GM10266 (cell line): ENCODE measurements at regions not wholly inside any gene's neighbourhood (a gene's known extent, or its start where the extent isn't known, plus 50 kb on each side); places are given as distances from the start of the nearest gene placed in this dataset.

Source experiments
- DNase-seq: peaks from one replicate; pipeline ENCODE4 v3.0.0; 2012; ENCODE audit errors: extremely low spot score
- TF ChIP-seq, protein P1 (sequence below): IDR thresholded peaks from 2 replicates; pipeline ENCODE4 v1.5.1; 2012; ENCODE audit warnings: mild to moderate bottlenecking, low read depth; ENCODE audit not compliant: control insufficient read depth, insufficient read depth; ENCODE audit errors: missing control alignments

DNA sequence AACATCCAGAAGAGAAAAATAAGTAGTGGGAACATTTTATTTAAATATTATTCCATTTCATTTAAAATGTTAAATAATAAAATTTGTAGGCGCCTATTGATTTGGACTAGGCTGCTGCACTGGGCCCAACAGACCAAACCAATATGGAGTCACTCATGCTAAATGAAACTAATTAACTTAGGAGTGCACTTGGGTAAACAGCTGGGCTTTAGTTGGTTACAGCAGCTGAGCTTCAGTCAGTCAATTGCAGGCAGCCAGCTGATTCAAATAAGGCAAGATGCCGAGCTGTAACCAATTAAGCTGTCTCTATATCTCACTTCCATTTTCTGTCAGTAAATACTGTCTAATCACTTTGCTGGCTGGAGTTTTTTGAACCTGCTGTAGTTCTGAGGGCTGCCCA lies 102.1 kb upstream of the WDR11 start:
- DNase-seq: no peak
- TF ChIP-seq, protein P1, sequence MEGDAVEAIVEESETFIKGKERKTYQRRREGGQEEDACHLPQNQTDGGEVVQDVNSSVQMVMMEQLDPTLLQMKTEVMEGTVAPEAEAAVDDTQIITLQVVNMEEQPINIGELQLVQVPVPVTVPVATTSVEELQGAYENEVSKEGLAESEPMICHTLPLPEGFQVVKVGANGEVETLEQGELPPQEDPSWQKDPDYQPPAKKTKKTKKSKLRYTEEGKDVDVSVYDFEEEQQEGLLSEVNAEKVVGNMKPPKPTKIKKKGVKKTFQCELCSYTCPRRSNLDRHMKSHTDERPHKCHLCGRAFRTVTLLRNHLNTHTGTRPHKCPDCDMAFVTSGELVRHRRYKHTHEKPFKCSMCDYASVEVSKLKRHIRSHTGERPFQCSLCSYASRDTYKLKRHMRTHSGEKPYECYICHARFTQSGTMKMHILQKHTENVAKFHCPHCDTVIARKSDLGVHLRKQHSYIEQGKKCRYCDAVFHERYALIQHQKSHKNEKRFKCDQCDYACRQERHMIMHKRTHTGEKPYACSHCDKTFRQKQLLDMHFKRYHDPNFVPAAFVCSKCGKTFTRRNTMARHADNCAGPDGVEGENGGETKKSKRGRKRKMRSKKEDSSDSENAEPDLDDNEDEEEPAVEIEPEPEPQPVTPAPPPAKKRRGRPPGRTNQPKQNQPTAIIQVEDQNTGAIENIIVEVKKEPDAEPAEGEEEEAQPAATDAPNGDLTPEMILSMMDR: no peak

DNA sequence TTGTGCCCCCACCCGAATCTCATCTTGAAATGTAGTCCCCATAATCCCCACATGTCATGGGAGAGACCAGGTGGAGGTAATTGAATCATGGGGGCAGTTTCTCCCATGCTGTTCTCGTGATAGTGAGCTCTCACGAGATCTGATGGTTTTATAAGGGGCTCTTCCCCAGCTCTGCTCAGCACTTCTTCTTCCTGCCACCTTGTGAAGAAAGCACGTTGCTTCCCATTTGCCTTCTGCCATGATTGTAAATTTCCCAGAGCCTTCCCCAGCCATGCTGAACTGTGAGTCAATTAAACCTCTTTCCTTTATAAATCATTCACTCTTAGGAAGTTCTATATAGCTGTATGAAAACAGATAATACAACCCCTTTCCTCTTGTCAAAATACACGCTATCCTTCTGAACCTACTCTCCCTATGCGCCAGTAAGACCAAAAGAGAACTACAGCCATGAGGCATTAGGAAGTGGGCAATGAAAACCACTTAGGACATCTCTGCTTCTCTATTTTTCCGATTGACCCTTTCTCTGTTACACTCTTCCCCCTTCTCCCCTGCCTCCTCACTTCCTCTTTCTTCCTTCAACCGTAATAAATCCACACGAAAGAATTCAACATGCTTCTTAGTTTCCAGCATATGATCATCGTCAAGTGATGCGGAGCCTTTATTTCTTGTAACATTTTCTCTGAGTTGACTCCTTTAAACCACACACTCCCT lies 101.2 kb upstream of the WDR11 start:
- DNase-seq: no peak

GRCh38 chr10:120755771-120756170 lies 95.4 kb upstream of the WDR11 start:
- TF ChIP-seq, protein P1: no peak
- no peak for DNase-seq

More for the DNA sequence above, 101.2 kb upstream of the WDR11 start:
- TF ChIP-seq, protein P1: no peak

DNA sequence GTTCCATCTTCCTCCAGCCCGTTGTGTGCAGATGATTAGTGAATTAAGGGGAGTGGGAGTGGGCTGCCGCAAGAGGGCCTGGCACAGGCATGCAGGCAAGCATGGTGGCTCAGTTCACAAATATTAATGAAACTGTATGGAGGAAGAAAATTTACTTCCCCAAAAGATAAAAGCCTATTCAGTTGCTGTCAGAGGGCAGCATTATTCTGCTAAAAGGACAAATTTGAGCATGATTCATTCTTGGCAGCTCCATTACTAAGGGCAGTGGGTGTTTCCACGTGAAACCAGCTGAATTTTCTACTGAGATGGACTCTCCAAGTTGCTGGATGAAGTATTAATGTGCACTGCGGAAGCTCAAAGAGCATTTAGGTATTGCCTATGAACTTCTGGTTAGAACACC lies 90.9 kb upstream of the WDR11 start:
- TF ChIP-seq, protein P1: no peak
- no peak for DNase-seq

DNA sequence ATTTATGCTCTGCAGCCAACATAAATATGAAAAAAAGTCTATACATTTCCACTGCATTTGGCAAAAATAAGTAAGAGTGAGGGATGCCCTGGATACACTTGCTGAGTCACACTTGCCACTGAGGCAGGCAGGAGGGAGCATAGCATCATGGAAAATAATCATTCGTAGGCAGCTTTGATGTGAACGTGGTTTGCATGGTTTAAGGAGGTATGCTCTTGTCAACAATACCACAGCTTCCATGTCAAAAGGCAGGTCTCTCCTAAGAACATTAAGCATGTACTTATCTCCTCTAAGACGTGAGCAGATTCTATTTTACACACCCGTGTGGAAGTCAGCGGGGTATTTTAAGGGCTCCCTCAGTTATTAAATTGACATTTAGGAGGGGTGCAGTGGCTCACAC lies 89.2 kb upstream of the WDR11 start:
- no peak for DNase-seq
- TF ChIP-seq, protein P1: no peak

DNA sequence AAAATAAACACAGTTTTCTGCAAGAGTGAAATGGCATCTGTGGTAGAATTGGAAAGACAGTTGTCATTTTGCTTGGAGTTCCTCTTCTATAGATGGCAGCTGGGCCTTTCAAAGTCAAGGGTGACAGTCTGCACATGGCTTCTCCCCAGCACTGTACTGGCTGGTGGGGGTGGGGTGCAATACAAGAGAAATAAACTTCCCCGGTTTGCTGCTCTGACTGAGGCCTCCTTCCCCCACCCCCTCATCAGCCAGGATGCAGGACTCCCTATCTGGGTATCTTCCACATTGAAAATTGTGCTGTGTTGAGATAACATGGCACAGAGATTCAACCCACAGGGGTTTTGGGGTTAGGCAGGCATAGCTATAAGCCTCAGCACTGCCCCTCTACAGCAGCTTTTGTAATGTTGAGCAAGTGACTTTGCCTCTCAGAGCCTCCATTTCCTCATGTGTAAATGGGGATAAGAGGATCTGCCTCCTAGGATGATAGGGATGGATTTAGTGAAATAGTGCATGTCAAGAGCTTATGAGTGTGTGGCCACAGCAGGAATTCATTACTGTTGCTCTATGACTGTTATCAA lies 85.8 kb upstream of the WDR11 start:
- no peak for DNase-seq
- TF ChIP-seq, protein P1: no peak

GRCh38 chr10:120768227-120768626 lies 82.9 kb upstream of the WDR11 start:
- no peak for DNase-seq
- TF ChIP-seq, protein P1: no peak
